GM21515 (cell line): ENCODE measurements at regions not wholly inside any gene's neighbourhood (a gene's known extent, or its start where the extent isn't known, plus 50 kb on each side); places are given as distances from the start of the nearest gene placed in this dataset.
"Not testable (repeated sequence)": the region's sequence is repeated elsewhere in the genome, so short reads cannot be mapped to it uniquely, and the experiment has no call there.

ENCODE experiments used
- ATAC-seq: cut with Tn5 transposase; IDR thresholded peaks from one replicate; pipeline ENCODE4 v1.9.1; 2021; ENCODE audit not compliant: unreplicated experiment

GRCh38 chr3:194054961-194055360 is 81.0 kb upstream of the HES1 start:
- no peak for ATAC-seq

- not testable (repeated sequence) for ATAC-seq
These were observed 79.6 kb upstream of the HES1 start for GRCh38 chr3:194056323-194056722.

GRCh38 chr3:194056731-194057415 is 79.1 kb upstream of the HES1 start:
- ATAC-seq = no peak

- ATAC-seq = peak; percentile 24
These were observed 78.3 kb upstream of the HES1 start for GRCh38 chr3:194057570-194058188.

- ATAC-seq = peak; percentile 67
These were observed 77.8 kb upstream of the HES1 start for GRCh38 chr3:194058189-194058571.

- ATAC-seq = no peak
These were observed 77.2 kb upstream of the HES1 start for GRCh38 chr3:194058753-194059152.

GRCh38 chr3:194061421-194062030 is 74.4 kb upstream of the HES1 start:
- no peak for ATAC-seq

GRCh38 chr3:194062830-194063229 is 73.1 kb upstream of the HES1 start:
- no peak for ATAC-seq

GRCh38 chr3:194064380-194065332 is 71.3 kb upstream of the HES1 start:
- ATAC-seq = no peak

- not testable (repeated sequence) for ATAC-seq
These were observed 68.6 kb upstream of the HES1 start for GRCh38 chr3:194067327-194067726.

- no peak for ATAC-seq
These were observed 68.0 kb upstream of the HES1 start for GRCh38 chr3:194067949-194068362.

- no peak for ATAC-seq
These were observed 66.3 kb upstream of the HES1 start for GRCh38 chr3:194069421-194070219.

GRCh38 chr3:194070220-194070633 is 65.7 kb upstream of the HES1 start:
- ATAC-seq = no peak

GRCh38 chr3:194070634-194071409 is 65.1 kb upstream of the HES1 start:
- ATAC-seq = peak; percentile 97

GRCh38 chr3:194072097-194072428 is 63.9 kb upstream of the HES1 start:
- ATAC-seq = no peak

GRCh38 chr3:194072691-194073279 is 63.2 kb upstream of the HES1 start:
- ATAC-seq = no peak

GRCh38 chr3:194073926-194074325 is 62.0 kb upstream of the HES1 start:
- ATAC-seq = no peak

GRCh38 chr3:194075088-194075615 is 60.8 kb upstream of the HES1 start:
- no peak for ATAC-seq

- ATAC-seq = no peak
These were observed 60.0 kb upstream of the HES1 start for GRCh38 chr3:194075802-194076460.
